RWPE2 (cell line): ENCODE measurements at regions not wholly inside any gene's neighbourhood (a gene's known extent, or its start where the extent isn't known, plus 50 kb on each side); places are given as distances from the start of the nearest gene placed in this dataset.

Experiments
- ATAC-seq: fragments of 200-7000 bp; cut with Tn5 transposase; 3 replicates; pipeline ENCODE4 v1.9.1; 2021; ENCODE audit warnings: low read depth
- DNase-seq: peaks from one replicate; pipeline ENCODE4 v3.0.0-alpha.2; 2020; ENCODE audit warnings: low spot score
- H3K27ac ChIP-seq: fragments of 450-650 bp; 2 replicates; pipeline ENCODE4 v1.5.1; 2017; ENCODE audit warnings: mild to moderate bottlenecking; ENCODE audit not compliant: poor library complexity, severe bottlenecking
- H3K27me3 ChIP-seq: fragments of 250-450 bp; sonication (Bioruptor Pico); 2 replicates; pipeline ENCODE4 v1.5.1; 2021; ENCODE audit warnings: mild to moderate bottlenecking, moderate library complexity; ENCODE audit not compliant: insufficient read depth, poor library complexity, severe bottlenecking
- H3K36me3 ChIP-seq: fragments of 250-450 bp; sonication (Bioruptor Pico); 2 replicates; pipeline ENCODE4 v1.5.1; 2020; ENCODE audit warnings: low read depth, mild to moderate bottlenecking, moderate library complexity
- H3K4me1 ChIP-seq: fragments of 250-450 bp; sonication (Bioruptor Pico); 2 replicates; pipeline ENCODE4 v1.5.1; 2021; ENCODE audit warnings: mild to moderate bottlenecking, moderate library complexity; ENCODE audit not compliant: insufficient read depth, poor library complexity, severe bottlenecking
- H3K4me3 ChIP-seq: fragments of 250-450 bp; sonication (Bioruptor Pico); 2 replicates; pipeline ENCODE4 v1.5.1; 2021; ENCODE audit warnings: mild to moderate bottlenecking, moderate library complexity; ENCODE audit not compliant: severe bottlenecking
- H3K9me3 ChIP-seq: fragments of 250-450 bp; sonication (Bioruptor Pico); 2 replicates; pipeline ENCODE4 v1.5.1; 2021; ENCODE audit warnings: mild to moderate bottlenecking, moderate library complexity; ENCODE audit not compliant: severe bottlenecking
- TF ChIP-seq, protein P1 (sequence below): fragments of 450-650 bp; IDR thresholded peaks from one replicate; pipeline ENCODE4 v1.5.1; 2017; ENCODE audit warnings: mild to moderate bottlenecking, moderate library complexity; ENCODE audit not compliant: poor library complexity, severe bottlenecking

DNA sequence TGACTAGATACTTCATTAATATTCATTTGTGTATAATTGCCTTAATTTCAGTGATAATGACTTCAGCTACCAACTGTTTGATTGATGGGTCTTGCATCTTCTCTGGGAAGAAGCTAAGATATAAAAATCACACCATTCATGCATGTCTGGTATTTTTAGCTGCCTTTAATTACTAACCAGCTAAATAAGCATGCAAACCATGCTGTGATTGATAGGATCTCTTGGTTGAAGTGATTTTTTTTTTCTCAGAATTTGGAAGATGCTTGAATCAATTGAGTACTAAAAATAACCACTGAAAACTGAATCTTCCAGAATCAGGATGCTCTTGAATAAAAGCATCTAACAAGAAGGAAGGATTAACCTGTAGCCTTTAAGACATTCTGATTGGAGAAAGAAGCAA lies 668.8 kb downstream of the TDRD15 start:
- DNase-seq, result no peak
- no peak for ATAC-seq
- H3K27me3 ChIP-seq, result no peaks in the 10 kb centered on the region
- H3K27ac ChIP-seq, result no peak overlapping the region
- no peaks in the 10 kb centered on the region for H3K9me3 ChIP-seq
- TF ChIP-seq, protein P1, sequence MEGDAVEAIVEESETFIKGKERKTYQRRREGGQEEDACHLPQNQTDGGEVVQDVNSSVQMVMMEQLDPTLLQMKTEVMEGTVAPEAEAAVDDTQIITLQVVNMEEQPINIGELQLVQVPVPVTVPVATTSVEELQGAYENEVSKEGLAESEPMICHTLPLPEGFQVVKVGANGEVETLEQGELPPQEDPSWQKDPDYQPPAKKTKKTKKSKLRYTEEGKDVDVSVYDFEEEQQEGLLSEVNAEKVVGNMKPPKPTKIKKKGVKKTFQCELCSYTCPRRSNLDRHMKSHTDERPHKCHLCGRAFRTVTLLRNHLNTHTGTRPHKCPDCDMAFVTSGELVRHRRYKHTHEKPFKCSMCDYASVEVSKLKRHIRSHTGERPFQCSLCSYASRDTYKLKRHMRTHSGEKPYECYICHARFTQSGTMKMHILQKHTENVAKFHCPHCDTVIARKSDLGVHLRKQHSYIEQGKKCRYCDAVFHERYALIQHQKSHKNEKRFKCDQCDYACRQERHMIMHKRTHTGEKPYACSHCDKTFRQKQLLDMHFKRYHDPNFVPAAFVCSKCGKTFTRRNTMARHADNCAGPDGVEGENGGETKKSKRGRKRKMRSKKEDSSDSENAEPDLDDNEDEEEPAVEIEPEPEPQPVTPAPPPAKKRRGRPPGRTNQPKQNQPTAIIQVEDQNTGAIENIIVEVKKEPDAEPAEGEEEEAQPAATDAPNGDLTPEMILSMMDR, result no peak
- no peaks in the 10 kb centered on the region for H3K36me3 ChIP-seq
- H3K4me3 ChIP-seq, result no peak overlapping the region
- H3K4me1 ChIP-seq, result no peaks in the 10 kb centered on the region

DNA sequence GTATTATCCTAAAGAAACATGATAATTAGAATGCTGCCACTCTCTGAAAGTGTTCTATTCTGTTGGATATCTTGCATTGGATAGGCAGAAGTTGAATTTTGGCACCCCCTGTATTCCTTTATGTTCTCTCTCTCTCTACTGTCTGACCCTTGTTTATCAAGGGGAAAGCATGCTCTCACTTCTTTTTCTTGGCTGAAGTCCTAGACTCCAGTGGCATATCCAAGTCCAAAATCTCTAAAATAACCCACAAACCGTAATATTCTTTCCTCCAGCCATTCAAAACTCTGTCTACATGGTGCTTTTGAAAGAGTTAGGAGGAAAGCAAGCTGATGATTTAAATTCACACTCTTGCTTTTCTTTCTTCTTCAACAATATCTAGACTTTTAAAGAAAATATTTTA lies 669.7 kb downstream of the TDRD15 start:
- H3K27ac ChIP-seq, result no peak overlapping the region
- H3K27me3 ChIP-seq, result no peaks in the 10 kb centered on the region
- no peaks in the 10 kb centered on the region for H3K4me1 ChIP-seq
- no peaks in the 10 kb centered on the region for H3K36me3 ChIP-seq
- no peaks in the 10 kb centered on the region for H3K9me3 ChIP-seq
- DNase-seq (no peak), ATAC-seq (no peak)
- H3K4me3 ChIP-seq, result no peak overlapping the region
- TF ChIP-seq, protein P1, result no peak

DNA sequence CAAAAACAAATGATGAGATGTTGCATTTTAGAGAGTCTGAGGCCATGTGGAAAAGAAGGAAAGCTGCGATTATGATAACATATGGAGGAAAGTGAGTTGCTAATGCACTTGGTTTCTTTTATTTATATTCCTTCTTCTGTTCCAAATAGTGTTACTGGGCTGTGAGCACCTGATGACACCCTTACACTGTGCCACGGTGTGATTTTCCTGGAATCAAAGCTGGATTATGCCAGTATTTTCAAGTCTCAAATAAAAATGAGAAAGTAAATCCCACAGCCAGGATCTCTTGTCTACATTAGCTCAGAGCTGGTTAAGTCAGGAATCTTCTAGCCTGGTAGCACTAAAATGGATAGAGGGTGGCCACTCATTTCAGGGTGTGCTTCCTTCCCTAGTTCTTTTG lies 670.8 kb downstream of the TDRD15 start:
- DNase-seq (no peak), ATAC-seq (no peak)
- no peaks in the 10 kb centered on the region for H3K4me1 ChIP-seq
- TF ChIP-seq, protein P1, result no peak
- H3K4me3 ChIP-seq, result no peak overlapping the region
- no peak overlapping the region for H3K27ac ChIP-seq
- no peaks in the 10 kb centered on the region for H3K36me3 ChIP-seq
- no peaks in the 10 kb centered on the region for H3K27me3 ChIP-seq
- H3K9me3 ChIP-seq, result no peaks in the 10 kb centered on the region

DNA sequence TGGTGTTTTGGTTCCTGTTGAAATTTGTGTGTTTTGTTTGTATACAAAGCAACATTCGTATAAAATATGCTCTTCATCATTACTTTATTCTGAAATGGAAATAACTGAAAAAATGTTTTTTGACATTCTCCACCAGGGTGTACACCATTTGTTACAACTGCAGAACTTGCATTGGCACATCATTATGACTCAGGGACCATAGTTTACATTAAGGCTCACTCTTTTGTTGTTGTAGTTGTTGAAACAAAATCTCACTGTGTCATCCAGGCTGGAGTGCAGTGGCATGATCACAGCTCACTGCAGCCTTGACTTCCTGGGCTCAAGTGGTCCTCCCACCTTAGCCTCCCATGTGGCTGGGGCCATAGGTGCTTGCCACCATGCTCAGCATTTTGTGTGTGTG lies 676.6 kb downstream of the TDRD15 start:
- Histone ChIP-seq H3K27ac (no peak overlapping the region), H3K27me3 (no peaks in the 10 kb centered on the region), H3K4me1 (no peaks in the 10 kb centered on the region), H3K4me3 (no peak overlapping the region), H3K36me3 (no peaks in the 10 kb centered on the region), H3K9me3 (no peaks in the 10 kb centered on the region)
- ATAC-seq (no peak), DNase-seq (no peak)
- TF ChIP-seq, protein P1, result no peak

DNA sequence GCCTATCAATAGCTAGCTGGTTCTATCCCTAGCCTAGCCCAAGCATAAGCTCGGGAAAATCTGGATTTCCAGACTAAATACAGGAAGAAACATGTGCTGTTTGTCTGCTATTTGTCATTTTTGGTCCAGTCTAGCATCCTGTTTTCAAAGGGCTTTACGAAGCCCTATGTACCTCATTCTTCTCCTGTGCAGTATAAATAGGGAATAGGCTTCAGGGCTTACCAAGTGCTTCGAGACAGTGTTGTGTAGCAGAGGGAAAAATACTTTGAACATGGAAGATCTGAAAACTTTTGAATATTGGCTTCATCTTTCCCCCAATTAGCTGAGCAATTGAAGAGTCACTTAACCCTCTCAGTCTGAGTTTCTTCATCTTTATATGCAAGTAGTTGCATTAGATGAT lies 679.8 kb downstream of the TDRD15 start:
- no peak for ATAC-seq
- TF ChIP-seq, protein P1, result no peak
- Histone ChIP-seq H3K4me3 (no peak overlapping the region), H3K9me3 (no peaks in the 10 kb centered on the region), H3K4me1 (no peaks in the 10 kb centered on the region), H3K27me3 (no peaks in the 10 kb centered on the region), H3K36me3 (no peaks in the 10 kb centered on the region), H3K27ac (no peak overlapping the region)
- DNase-seq, result no peak
